Osteoblast (primary cell): ENCODE measurements at regions not wholly inside any gene's neighbourhood (a gene's known extent, or its start where the extent isn't known, plus 50 kb on each side); places are given as distances from the start of the nearest gene placed in this dataset.
"Not testable (repeated sequence)": the region's sequence is repeated elsewhere in the genome, so short reads cannot be mapped to it uniquely, and the experiment has no call there.

Experiments used
- DNase-seq: peaks from one replicate; pipeline ENCODE4 v3.0.0; 2011; ENCODE audit warnings: low spot score, mixed read lengths; ENCODE audit not compliant: insufficient read length; ENCODE audit errors: missing footprints
- H2AFZ ChIP-seq: 2 replicates; pipeline ENCODE4 v1.6.0; 2011; ENCODE audit warnings: mild to moderate bottlenecking, low read length
- H3K27ac ChIP-seq: 2 replicates; pipeline ENCODE4 v1.5.1; 2011; ENCODE audit warnings: mild to moderate bottlenecking, low read depth, low read length, moderate library complexity
- H3K27me3 ChIP-seq: 2 replicates; pipeline ENCODE4 v1.6.0; 2012; ENCODE audit warnings: mild to moderate bottlenecking, control low read depth, inconsistent platforms, low read length, moderate library complexity; ENCODE audit not compliant: insufficient read depth
- H3K36me3 ChIP-seq: 2 replicates; pipeline ENCODE4 v1.5.1; 2011; ENCODE audit warnings: mild to moderate bottlenecking, low read length, control low read depth, moderate library complexity; ENCODE audit not compliant: insufficient read depth
- H3K4me1 ChIP-seq: 2 replicates; pipeline ENCODE4 v1.5.1; 2011; ENCODE audit warnings: mild to moderate bottlenecking, low read length, control low read depth, moderate library complexity; ENCODE audit not compliant: insufficient read depth
- H3K4me2 ChIP-seq: 2 replicates; pipeline ENCODE4 v1.6.0; 2011; ENCODE audit warnings: mild to moderate bottlenecking, low read length; ENCODE audit not compliant: insufficient read depth
- H3K4me3 ChIP-seq: fragments of 200-600 bp; sonication (generic); 3 replicates; pipeline ENCODE4 v1.5.1; 2012; ENCODE audit warnings: mild to moderate bottlenecking, low read length, inconsistent platforms; ENCODE audit not compliant: insufficient read depth
- H3K79me2 ChIP-seq: 2 replicates; pipeline ENCODE4 v1.6.0; 2012; ENCODE audit warnings: mild to moderate bottlenecking, low read length, control low read depth, inconsistent platforms; ENCODE audit not compliant: insufficient read depth
- H3K9me3 ChIP-seq: 2 replicates; pipeline ENCODE4 v1.5.1; 2011; ENCODE audit warnings: low read depth, low read length, control low read depth
- H4K20me1 ChIP-seq: 2 replicates; pipeline ENCODE4 v1.6.0; 2012; ENCODE audit warnings: mild to moderate bottlenecking, low read length, control low read depth; ENCODE audit not compliant: insufficient read depth
- CTCF ChIP-seq: IDR thresholded peaks from 2 replicates; pipeline ENCODE4 v1.5.1; 2011; ENCODE audit warnings: mild to moderate bottlenecking, low read depth, low read length, moderate library complexity; ENCODE audit errors: extremely low read depth

GRCh38 chr13:18943273-18943672 is 238.4 kb downstream of the TUBA3C start:
- no peak for TF ChIP-seq CTCF
- no peaks in the 10 kb centered on the region for H3K4me1 ChIP-seq
- H3K36me3 ChIP-seq, result no peaks in the 10 kb centered on the region

GRCh38 chr13:18936104-18936503 is 245.5 kb downstream of the TUBA3C start:
- H2AFZ ChIP-seq, result no peak overlapping the region
- no peaks in the 10 kb centered on the region for H3K4me1 ChIP-seq
- no peak overlapping the region for H3K27ac ChIP-seq
- no peaks in the 10 kb centered on the region for H3K27me3 ChIP-seq
- H3K36me3 ChIP-seq, result no peaks in the 10 kb centered on the region
- no peak for DNase-seq
- TF ChIP-seq CTCF, result no peak
- no peaks in the 10 kb centered on the region for H4K20me1 ChIP-seq
- no peaks in the 10 kb centered on the region for H3K79me2 ChIP-seq
- no peak overlapping the region for H3K4me3 ChIP-seq
- H3K4me2 ChIP-seq, result no peak overlapping the region
- H3K9me3 ChIP-seq, result no peaks in the 10 kb centered on the region

More at GRCh38 chr13:18943273-18943672, 238.4 kb downstream of the TUBA3C start:
- Histone ChIP-seq H4K20me1 (no peaks in the 10 kb centered on the region), H3K27me3 (no peaks in the 10 kb centered on the region), H3K4me3 (no peak overlapping the region), H3K79me2 (no peaks in the 10 kb centered on the region), H3K9me3 (no peaks in the 10 kb centered on the region), H2AFZ (no peak overlapping the region), H3K4me2 (no peak overlapping the region), H3K27ac (no peak overlapping the region)
- DNase-seq, result peak; percentile 45

- Histone ChIP-seq H4K20me1 (no peaks in the 10 kb centered on the region), H3K27ac (no peak overlapping the region), H3K4me3 (no peak overlapping the region), H3K36me3 (no peaks in the 10 kb centered on the region), H3K4me1 (no peaks in the 10 kb centered on the region), H3K4me2 (no peak overlapping the region), H3K27me3 (no peaks in the 10 kb centered on the region), H3K79me2 (no peaks in the 10 kb centered on the region), H3K9me3 (no peaks in the 10 kb centered on the region), H2AFZ (no peak overlapping the region)
- TF ChIP-seq CTCF, result no peak
- no peak for DNase-seq
Observed at GRCh38 chr13:18921063-18921462, 260.6 kb downstream of the TUBA3C start.

GRCh38 chr13:18905096-18905495 is 276.5 kb downstream of the TUBA3C start:
- not testable (repeated sequence) for H3K4me2 ChIP-seq, DNase-seq, H3K27me3 ChIP-seq, H3K4me3 ChIP-seq, H3K9me3 ChIP-seq, H4K20me1 ChIP-seq, H3K36me3 ChIP-seq, H3K4me1 ChIP-seq, H3K27ac ChIP-seq, H3K79me2 ChIP-seq, H2AFZ ChIP-seq

- not testable (repeated sequence) for H3K36me3 ChIP-seq, H3K4me1 ChIP-seq, H3K27me3 ChIP-seq, H3K27ac ChIP-seq, H3K9me3 ChIP-seq, H2AFZ ChIP-seq, H3K4me2 ChIP-seq, H3K4me3 ChIP-seq, DNase-seq, H3K79me2 ChIP-seq, H4K20me1 ChIP-seq
Observed at GRCh38 chr13:18895411-18895810, 286.2 kb downstream of the TUBA3C start.

- not testable (repeated sequence) for H3K4me2 ChIP-seq, H2AFZ ChIP-seq, DNase-seq, H4K20me1 ChIP-seq, H3K27me3 ChIP-seq, H3K9me3 ChIP-seq, H3K4me1 ChIP-seq, H3K4me3 ChIP-seq, H3K27ac ChIP-seq, H3K36me3 ChIP-seq, H3K79me2 ChIP-seq
Observed at GRCh38 chr13:18891242-18891641, 290.4 kb downstream of the TUBA3C start.
